Upper lobe of left lung (tissue), 6 donors: ENCODE measurements at regions not wholly inside any gene's neighbourhood (a gene's known extent, or its start where the extent isn't known, plus 50 kb on each side); places are given as distances from the start of the nearest gene placed in this dataset.

Experiments used
- ATAC-seq, 2 donors: fragments of 200-7000 bp; cut with Tn5 transposase; one replicate each; pipeline ENCODE4 v1.9.1; 2022; ENCODE audit warnings: mild to moderate bottlenecking in 2 of 2, moderate library complexity in 2 of 2; ENCODE audit not compliant: low FRiP score in 2 of 2
- DNase-seq, 2 donors: peaks; one replicate each; pipeline ENCODE4 v3.0.0-alpha.2; 2019 to 2020
- H3K27ac ChIP-seq, 4 donors: fragments of 200-600 bp; sonication (generic); one replicate each; pipeline ENCODE4 v1.5.1; 2016 to 2019
- H3K27me3 ChIP-seq, 4 donors: fragments of 200-600 bp; sonication (generic); one replicate each; pipeline ENCODE4 v1.5.1; 2017 to 2019
- H3K36me3 ChIP-seq, 4 donors: fragments of 200-600 bp; sonication (generic); one replicate each; pipeline ENCODE4 v1.5.1; 2016 to 2019
- H3K4me1 ChIP-seq, 4 donors: fragments of 200-600 bp; sonication (generic); one replicate each; pipeline ENCODE4 v1.5.1; 2018 to 2019
- H3K4me3 ChIP-seq, 4 donors: fragments of 200-600 bp; sonication (generic); one replicate each; pipeline ENCODE4 v1.5.1; 2017 to 2019; ENCODE audit warnings: mild to moderate bottlenecking in 2 of 4, moderate library complexity in 1 of 4
- H3K9me3 ChIP-seq, 4 donors: fragments of 200-600 bp; sonication (generic); one replicate each; pipeline ENCODE4 v1.5.1; 2018 to 2019
- CTCF ChIP-seq, 6 experiments: fragments of 450-650 bp in 4 of 6; fragments of 200-600 bp in 2 of 6; sonication (generic) in 2 of 6; IDR thresholded peaks; one replicate each; pipeline ENCODE4 v1.5.1; 2016 to 2019; ENCODE audit warnings: antibody characterized with exemption in 6 of 6
- EP300 ChIP-seq, 4 donors: sonication (generic); formaldehyde crosslinking; IDR thresholded peaks; one replicate each; pipeline ENCODE4 v1.5.1; 2017; ENCODE audit warnings: antibody characterized with exemption in 4 of 4, control low read depth in 2 of 4
- POLR2A ChIP-seq, 4 donors: fragments of 450-650 bp; IDR thresholded peaks; one replicate each; pipeline ENCODE4 v1.5.1; 2016 to 2017; ENCODE audit warnings: antibody characterized with exemption in 4 of 4, mild to moderate bottlenecking in 2 of 4
- POLR2AphosphoS5 ChIP-seq, 2 donors: sonication (generic); formaldehyde crosslinking; IDR thresholded peaks; one replicate each; pipeline ENCODE4 v1.5.1; 2017; ENCODE audit warnings: antibody characterized with exemption in 2 of 2
- WGBS, 2 donors: methylation state at CpG; one replicate each; pipeline ENCODE4 v1.1.5; 2017 to 2018; 5-methylcytosine and 5-hydroxymethylcytosine counted together
- donor health status: DM: no; HTN: no; CAD: no; lungs with moderate emphysema.
- donor health status: DM: no; HTN: yes; CAD: no; lungs with severe emphysema.

GRCh38 chr1:80837066-80837465, 963.7 kb upstream of the ADGRL2 start:
- Histone ChIP-seq H3K9me3 (peaks cover 0 to 5% (median 0%) of the 10 kb centered on the region in 4 donors), H3K4me3 (no peak overlapping the region), H3K36me3 (no peaks in the 10 kb centered on the region), H3K27ac (no peak overlapping the region), H3K27me3 (no peaks in the 10 kb centered on the region), H3K4me1 (no peaks in the 10 kb centered on the region)
- ATAC-seq, result no peak
- no peak for DNase-seq
- no peak for TF ChIP-seq POLR2AphosphoS5 (IDR thresholded peaks at IDR 0.05)
- no peak for TF ChIP-seq POLR2A (IDR thresholded peaks at IDR 0.05)
- no peak for TF ChIP-seq EP300 (IDR thresholded peaks at IDR 0.05)
- TF ChIP-seq CTCF (IDR thresholded peaks at IDR 0.05), result no peak
- WGBS, 2 donors, result 75 to 93% methylated on average over 2 of the region's 2 CpGs

- no peaks in the 10 kb centered on the region for H3K27me3 ChIP-seq
- TF ChIP-seq CTCF (IDR thresholded peaks at IDR 0.05) (no peak), POLR2AphosphoS5 (IDR thresholded peaks at IDR 0.05) (no peak), POLR2A (IDR thresholded peaks at IDR 0.05) (no peak), EP300 (IDR thresholded peaks at IDR 0.05) (no peak)
- WGBS, 2 donors, result 92 to 97% methylated on average over 2 of the region's 2 CpGs
Measured at GRCh38 chr1:80836505-80836904, 964.2 kb upstream of the ADGRL2 start.

GRCh38 chr1:80827666-80828065, 973.1 kb upstream of the ADGRL2 start:
- no peak overlapping the region for H3K4me3 ChIP-seq
- H3K27ac ChIP-seq, result no peak overlapping the region
- H3K4me1 ChIP-seq, result no peaks in the 10 kb centered on the region
- no peaks in the 10 kb centered on the region for H3K36me3 ChIP-seq
- TF ChIP-seq POLR2A (IDR thresholded peaks at IDR 0.05) (no peak), CTCF (IDR thresholded peaks at IDR 0.05) (no peak), EP300 (IDR thresholded peaks at IDR 0.05) (no peak), POLR2AphosphoS5 (IDR thresholded peaks at IDR 0.05) (no peak)
- WGBS, 2 donors, result 79 to 82% methylated on average over 3 of the region's 3 CpGs
- no peaks in the 10 kb centered on the region for H3K27me3 ChIP-seq
- no peak for DNase-seq
- ATAC-seq, result no peak
- H3K9me3 ChIP-seq, result no peaks in the 10 kb centered on the region

More at GRCh38 chr1:80836505-80836904, 964.2 kb upstream of the ADGRL2 start:
- Histone ChIP-seq H3K9me3 (peaks cover 0 to 5% (median 0%) of the 10 kb centered on the region in 4 donors), H3K36me3 (no peaks in the 10 kb centered on the region), H3K27ac (no peak overlapping the region), H3K4me1 (no peaks in the 10 kb centered on the region), H3K4me3 (no peak overlapping the region)
- no peak for ATAC-seq
- no peak for DNase-seq

- DNase-seq (no peak), ATAC-seq (no peak)
- Histone ChIP-seq H3K27me3 (no peaks in the 10 kb centered on the region), H3K27ac (no peak overlapping the region), H3K36me3 (no peaks in the 10 kb centered on the region), H3K9me3 (no peaks in the 10 kb centered on the region), H3K4me3 (no peak overlapping the region), H3K4me1 (no peaks in the 10 kb centered on the region)
- 84 to 91% methylated on average over 5 of the region's 5 CpGs for WGBS, 2 donors
- TF ChIP-seq POLR2AphosphoS5 (IDR thresholded peaks at IDR 0.05) (no peak), POLR2A (IDR thresholded peaks at IDR 0.05) (no peak), EP300 (IDR thresholded peaks at IDR 0.05) (no peak), CTCF (IDR thresholded peaks at IDR 0.05) (no peak)
Measured at GRCh38 chr1:80825067-80825466, 975.7 kb upstream of the ADGRL2 start.

GRCh38 chr1:80818211-80818610, 982.5 kb upstream of the ADGRL2 start:
- H3K27ac ChIP-seq, result no peak overlapping the region
- H3K9me3 ChIP-seq, result no peaks in the 10 kb centered on the region
- no peak for ATAC-seq
- TF ChIP-seq POLR2AphosphoS5 (IDR thresholded peaks at IDR 0.05) (no peak), EP300 (IDR thresholded peaks at IDR 0.05) (no peak)
- H3K4me1 ChIP-seq, result no peaks in the 10 kb centered on the region
- no peaks in the 10 kb centered on the region for H3K27me3 ChIP-seq
- H3K4me3 ChIP-seq, result no peak overlapping the region
- H3K36me3 ChIP-seq, result no peaks in the 10 kb centered on the region
- 79 to 84% methylated on average over 1 of the region's 1 CpG for WGBS, 2 donors
- no peak for DNase-seq
